ENCODE measurements at regions not wholly inside any gene's neighbourhood (a gene's known extent, or its start where the extent isn't known, plus 50 kb on each side); places are given as distances from the start of the nearest gene placed in this dataset.

- H3K4me3 ChIP-seq (ENCODE audit: control insufficient read depth, low read depth, low read length): no peak overlapping the region
- TF ChIP-seq CTCF (IDR thresholded peaks at IDR 0.05; ENCODE audit: control insufficient read depth, insufficient read depth, low read depth, low read length, missing control alignments): no peak
These were observed 268.4 kb upstream of the ARGLU1 start for GRCh38 chr13:106836186-106836802.

GRCh38 chr13:106835477-106835876 is 267.5 kb upstream of the ARGLU1 start:
- no peak for TF ChIP-seq CTCF (IDR thresholded peaks at IDR 0.05; ENCODE audit: control insufficient read depth, insufficient read depth, low read depth, low read length, missing control alignments)

More at GRCh38 chr13:106836186-106836802, 268.4 kb upstream of the ARGLU1 start:
- no peak for DNase-seq (ENCODE audit: low read depth)

GRCh38 chr13:106821979-106822378 is 254.0 kb upstream of the ARGLU1 start:
- DNase-seq (ENCODE audit: low read depth): no peak
- no peak for TF ChIP-seq CTCF (IDR thresholded peaks at IDR 0.05; ENCODE audit: control insufficient read depth, insufficient read depth, low read depth, low read length, missing control alignments)
- no peak overlapping the region for H3K4me3 ChIP-seq (ENCODE audit: control insufficient read depth, low read depth, low read length)

More at GRCh38 chr13:106835477-106835876, 267.5 kb upstream of the ARGLU1 start:
- H3K4me3 ChIP-seq (ENCODE audit: control insufficient read depth, low read depth, low read length): no peak overlapping the region
- no peak for DNase-seq (ENCODE audit: low read depth)

- no peak for DNase-seq (ENCODE audit: low read depth)
- no peak overlapping the region for H3K4me3 ChIP-seq (ENCODE audit: control insufficient read depth, low read depth, low read length)
- TF ChIP-seq CTCF (IDR thresholded peaks at IDR 0.05; ENCODE audit: control insufficient read depth, insufficient read depth, low read depth, low read length, missing control alignments): no peak
These were observed 251.7 kb upstream of the ARGLU1 start for GRCh38 chr13:106819413-106820180.

- no peak for TF ChIP-seq CTCF (IDR thresholded peaks at IDR 0.05; ENCODE audit: control insufficient read depth, insufficient read depth, low read depth, low read length, missing control alignments)
- no peak overlapping the region for H3K4me3 ChIP-seq (ENCODE audit: control insufficient read depth, low read depth, low read length)
- no peak for DNase-seq (ENCODE audit: low read depth)
These were observed 251.0 kb upstream of the ARGLU1 start for GRCh38 chr13:106818971-106819370.

GRCh38 chr13:106815545-106815944 is 247.6 kb upstream of the ARGLU1 start:
- DNase-seq (ENCODE audit: low read depth): no peak
- H3K4me3 ChIP-seq (ENCODE audit: control insufficient read depth, low read depth, low read length): no peak overlapping the region
- no peak for TF ChIP-seq CTCF (IDR thresholded peaks at IDR 0.05; ENCODE audit: control insufficient read depth, insufficient read depth, low read depth, low read length, missing control alignments)
